Keratinocyte (primary cell): ENCODE measurements at regions not wholly inside any gene's neighbourhood (a gene's known extent, or its start where the extent isn't known, plus 50 kb on each side); places are given as distances from the start of the nearest gene placed in this dataset.

Experiments
- EZH2 ChIP-seq: IDR thresholded peaks from one replicate; pipeline ENCODE4 v1.6.1; 2012; ENCODE audit warnings: inconsistent platforms, mild to moderate bottlenecking, low read length, moderate library complexity
- TF ChIP-seq, protein P1 (sequence below), 3 experiments: IDR thresholded peaks in 1 of 3; conservative IDR thresholded peaks in 1 of 3; optimal IDR thresholded peaks in 1 of 3; 2 replicates in 2 of 3; 3 replicates in 1 of 3; pipeline versions ENCODE3 to v1.5.1; 2011; ENCODE audit warnings: low read length in 3 of 3, mild to moderate bottlenecking in 3 of 3, moderate library complexity in 2 of 3, control low read depth in 1 of 3, inconsistent platforms in 1 of 3; ENCODE audit not compliant: insufficient read depth in 2 of 3; ENCODE audit errors: extremely low read depth in 1 of 3

DNA sequence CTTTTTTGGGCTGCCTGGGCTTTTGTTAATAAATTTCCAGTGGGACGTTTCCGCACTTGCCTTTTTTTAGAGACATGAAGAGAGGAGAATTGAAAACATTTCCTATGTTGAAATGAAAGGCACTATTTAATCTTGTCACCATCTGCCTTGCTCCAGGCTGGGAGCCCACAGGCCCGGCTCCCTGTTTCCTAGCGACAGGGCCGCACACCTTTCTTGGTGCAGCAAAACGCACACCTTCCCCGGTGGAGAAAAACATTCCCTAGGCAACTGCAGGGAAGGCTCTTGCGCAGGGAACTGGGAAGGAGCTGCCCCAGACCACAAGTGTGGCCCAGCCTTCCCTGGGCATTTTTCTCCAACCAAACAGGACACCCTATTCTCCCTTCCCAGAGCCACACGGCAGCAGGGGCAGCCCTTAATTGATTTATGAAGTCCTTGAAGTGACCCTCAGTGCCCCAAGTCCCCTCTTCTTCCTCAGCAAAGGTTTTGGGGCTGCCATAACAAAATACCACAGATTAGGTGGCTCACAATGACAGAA lies 79.3 kb upstream of the KCNK12 start:
- TF ChIP-seq, protein P1, sequence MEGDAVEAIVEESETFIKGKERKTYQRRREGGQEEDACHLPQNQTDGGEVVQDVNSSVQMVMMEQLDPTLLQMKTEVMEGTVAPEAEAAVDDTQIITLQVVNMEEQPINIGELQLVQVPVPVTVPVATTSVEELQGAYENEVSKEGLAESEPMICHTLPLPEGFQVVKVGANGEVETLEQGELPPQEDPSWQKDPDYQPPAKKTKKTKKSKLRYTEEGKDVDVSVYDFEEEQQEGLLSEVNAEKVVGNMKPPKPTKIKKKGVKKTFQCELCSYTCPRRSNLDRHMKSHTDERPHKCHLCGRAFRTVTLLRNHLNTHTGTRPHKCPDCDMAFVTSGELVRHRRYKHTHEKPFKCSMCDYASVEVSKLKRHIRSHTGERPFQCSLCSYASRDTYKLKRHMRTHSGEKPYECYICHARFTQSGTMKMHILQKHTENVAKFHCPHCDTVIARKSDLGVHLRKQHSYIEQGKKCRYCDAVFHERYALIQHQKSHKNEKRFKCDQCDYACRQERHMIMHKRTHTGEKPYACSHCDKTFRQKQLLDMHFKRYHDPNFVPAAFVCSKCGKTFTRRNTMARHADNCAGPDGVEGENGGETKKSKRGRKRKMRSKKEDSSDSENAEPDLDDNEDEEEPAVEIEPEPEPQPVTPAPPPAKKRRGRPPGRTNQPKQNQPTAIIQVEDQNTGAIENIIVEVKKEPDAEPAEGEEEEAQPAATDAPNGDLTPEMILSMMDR (optimal IDR thresholded peaks at IDR 0.05 in 1 of 3, IDR thresholded peaks at IDR 0.05 in 1 of 3, conservative IDR thresholded peaks at IDR 0.05 in 1 of 3; ENCODE audit: extremely low read depth in 1 of 3, insufficient read depth in 2 of 3, low read length in 3 of 3), result no peak
- TF ChIP-seq EZH2, result no peak
